ENCODE measurements at regions not wholly inside any gene's neighbourhood (a gene's known extent, or its start where the extent isn't known, plus 50 kb on each side); places are given as distances from the start of the nearest gene placed in this dataset.

DNA sequence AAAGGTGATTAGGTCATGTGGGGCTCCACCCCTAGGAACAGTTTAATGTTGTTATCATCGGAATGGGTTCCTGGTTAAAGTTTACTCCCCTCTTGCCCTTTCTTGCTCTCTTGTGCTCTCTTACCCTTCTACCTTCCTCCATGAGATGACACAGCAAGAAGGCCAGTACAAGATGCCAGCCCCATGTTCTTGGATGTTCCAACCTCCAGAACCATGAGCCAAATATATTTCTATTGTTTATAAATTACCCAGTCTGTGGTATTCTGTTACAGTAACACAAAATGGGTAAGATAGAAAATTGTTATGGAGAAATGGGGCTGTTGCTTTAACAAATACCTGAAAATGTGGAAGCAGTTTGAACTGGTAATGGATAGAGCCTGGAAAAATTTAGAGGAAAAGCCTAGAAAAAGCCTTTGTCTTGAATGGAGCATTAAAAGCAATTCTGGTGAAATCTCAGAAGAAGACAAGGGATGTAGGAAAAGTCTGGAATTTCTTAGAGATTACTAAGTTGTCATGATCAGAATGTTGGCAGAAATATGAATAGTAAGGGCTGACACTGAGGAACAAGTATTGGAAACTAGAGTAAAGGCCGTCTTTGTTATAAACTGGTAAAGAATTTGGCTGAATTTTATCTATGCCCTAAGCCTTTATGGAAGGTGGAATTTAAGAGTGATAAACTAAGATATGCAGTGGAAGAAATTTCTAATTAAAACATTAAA, 53.5 kb upstream of the TSC22D1 start:
- no peak overlapping the region for H4K91ac ChIP-seq (replicated peaks; ENCODE audit: insufficient read length, low read length)
- H4K5ac ChIP-seq (ENCODE audit: insufficient read length, low read depth, low read length), result no peak overlapping the region
- H3K27me3 ChIP-seq (replicated peaks in 1 of 4; ENCODE audit: control insufficient read depth in 3 of 4, extremely low read depth in 1 of 4, insufficient read depth in 3 of 4, low read length in 3 of 4), result no peaks in the 10 kb centered on the region
- no peaks in the 10 kb centered on the region for H3K36me3 ChIP-seq (ENCODE audit: control insufficient read depth in 2 of 4, insufficient read depth in 4 of 4, low read length in 3 of 4)
- no peak for FAIRE-seq
- H2AK5ac ChIP-seq (ENCODE audit: low read depth, low read length), result no peak overlapping the region
- no peak overlapping the region for H3K4ac ChIP-seq (replicated peaks; ENCODE audit: insufficient read length, low read depth, low read length)
- no peak overlapping the region for H3K27ac ChIP-seq (ENCODE audit: low read depth, low read length)
- H2AFZ ChIP-seq (ENCODE audit: low read length), result no peak overlapping the region
- H3K4me2 ChIP-seq (ENCODE audit: insufficient read depth in 1 of 2, low read depth in 2 of 2, low read length in 2 of 2), result no peak overlapping the region
- no peak overlapping the region for H2BK20ac ChIP-seq (ENCODE audit: low read length)
- 86% methylated on average over 2 of the region's 2 CpGs; no CpG with 5 or more reads in 1 of the 2 experiments for WGBS, 2 experiments (ENCODE audit: extremely low coverage in 1 of 2, insufficient coverage in 1 of 2, insufficient read length in 1 of 2, insufficient replicate concordance in 2 of 2, low coverage in 1 of 2, low lambda C conversion rate in 2 of 2, missing lambda C conversion rate in 1 of 2)
- CTCF ChIA-PET (ENCODE audit: partially characterized antibody), result no interaction called here
- H3K23me2 ChIP-seq (ENCODE audit: low read depth, low read length), result no peaks in the 10 kb centered on the region
- no peaks in the 10 kb centered on the region for H4K20me1 ChIP-seq (replicated peaks in 1 of 2; ENCODE audit: control insufficient read depth in 1 of 2, insufficient read depth in 2 of 2, low read length in 2 of 2)
- H3K18ac ChIP-seq (ENCODE audit: extremely low read depth, low read length), result no peak overlapping the region
- H2BK5ac ChIP-seq (ENCODE audit: low read depth, low read length), result no peak overlapping the region
- DNase-seq (ENCODE audit: low read depth in 1 of 2, low spot score in 2 of 2), result no peak
- H3K9ac ChIP-seq (replicated peaks in 1 of 4; ENCODE audit: extremely low read depth in 1 of 4, low read depth in 3 of 4, low read length in 3 of 4), result no peak overlapping the region
- no peak overlapping the region for H4K8ac ChIP-seq (ENCODE audit: extremely low read depth, insufficient read depth, low read length)
- POLR2A ChIA-PET (ENCODE audit: partially characterized antibody), result no interaction called here
- no peaks in the 10 kb centered on the region for H3K79me1 ChIP-seq (ENCODE audit: low read depth, low read length)
- no peak overlapping the region for H3K56ac ChIP-seq (replicated peaks; ENCODE audit: insufficient read length, low read depth, low read length)
- no peaks in the 10 kb centered on the region for H3K4me1 ChIP-seq (replicated peaks in 1 of 4; ENCODE audit: control insufficient read depth in 3 of 4, insufficient read depth in 4 of 4, low read length in 3 of 4)
- H2BK120ac ChIP-seq (replicated peaks; ENCODE audit: low read depth, low read length), result no peak overlapping the region
- no peaks in the 10 kb centered on the region for H3K9me3 ChIP-seq (ENCODE audit: insufficient read depth in 2 of 2, low read depth in 1 of 2, low read length in 1 of 2)
- no peak overlapping the region for H3K14ac ChIP-seq (ENCODE audit: insufficient read length)
- H2BK12ac ChIP-seq (ENCODE audit: low read depth, low read length), result no peak overlapping the region
- no peaks in the 10 kb centered on the region for H3K79me2 ChIP-seq (ENCODE audit: control insufficient read depth in 1 of 2, insufficient read depth in 2 of 2, low read length in 2 of 2)
- no peak overlapping the region for H2BK15ac ChIP-seq (ENCODE audit: low read length)
- no peak overlapping the region for H3K4me3 ChIP-seq (ENCODE audit: extremely low read depth in 1 of 4, insufficient read depth in 2 of 4, low read depth in 3 of 4, low read length in 4 of 4)
- no peak overlapping the region for H3K23ac ChIP-seq (ENCODE audit: insufficient read length)
- TF ChIP-seq TEAD4 (IDR thresholded peaks at IDR 0.05; ENCODE audit: low read depth, low read length) (no peak), GABPA (IDR thresholded peaks at IDR 0.05; ENCODE audit: borderline replicate concordance, insufficient read depth, low read length) (no peak), RFX5 (IDR thresholded peaks at IDR 0.05; ENCODE audit: borderline replicate concordance, low read depth, low read length) (no peak), ASH2L (IDR thresholded peaks at IDR 0.05; ENCODE audit: low read length) (no peak), SUZ12 (IDR thresholded peaks at IDR 0.05; ENCODE audit: low read length) (no peak)
- TF ChIP-seq, protein P1, sequence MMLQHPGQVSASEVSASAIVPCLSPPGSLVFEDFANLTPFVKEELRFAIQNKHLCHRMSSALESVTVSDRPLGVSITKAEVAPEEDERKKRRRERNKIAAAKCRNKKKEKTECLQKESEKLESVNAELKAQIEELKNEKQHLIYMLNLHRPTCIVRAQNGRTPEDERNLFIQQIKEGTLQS (IDR thresholded peaks at IDR 0.05; ENCODE audit: insufficient read depth, low read depth, low read length), result no peak
- TF ChIP-seq, protein P2, sequence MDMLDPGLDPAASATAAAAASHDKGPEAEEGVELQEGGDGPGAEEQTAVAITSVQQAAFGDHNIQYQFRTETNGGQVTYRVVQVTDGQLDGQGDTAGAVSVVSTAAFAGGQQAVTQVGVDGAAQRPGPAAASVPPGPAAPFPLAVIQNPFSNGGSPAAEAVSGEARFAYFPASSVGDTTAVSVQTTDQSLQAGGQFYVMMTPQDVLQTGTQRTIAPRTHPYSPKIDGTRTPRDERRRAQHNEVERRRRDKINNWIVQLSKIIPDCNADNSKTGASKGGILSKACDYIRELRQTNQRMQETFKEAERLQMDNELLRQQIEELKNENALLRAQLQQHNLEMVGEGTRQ (IDR thresholded peaks at IDR 0.05; ENCODE audit: low read length), result no peak
- TF ChIP-seq, protein P3, sequence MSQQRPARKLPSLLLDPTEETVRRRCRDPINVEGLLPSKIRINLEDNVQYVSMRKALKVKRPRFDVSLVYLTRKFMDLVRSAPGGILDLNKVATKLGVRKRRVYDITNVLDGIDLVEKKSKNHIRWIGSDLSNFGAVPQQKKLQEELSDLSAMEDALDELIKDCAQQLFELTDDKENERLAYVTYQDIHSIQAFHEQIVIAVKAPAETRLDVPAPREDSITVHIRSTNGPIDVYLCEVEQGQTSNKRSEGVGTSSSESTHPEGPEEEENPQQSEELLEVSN (IDR thresholded peaks at IDR 0.05), result no peak
- TF ChIP-seq, protein P4, sequence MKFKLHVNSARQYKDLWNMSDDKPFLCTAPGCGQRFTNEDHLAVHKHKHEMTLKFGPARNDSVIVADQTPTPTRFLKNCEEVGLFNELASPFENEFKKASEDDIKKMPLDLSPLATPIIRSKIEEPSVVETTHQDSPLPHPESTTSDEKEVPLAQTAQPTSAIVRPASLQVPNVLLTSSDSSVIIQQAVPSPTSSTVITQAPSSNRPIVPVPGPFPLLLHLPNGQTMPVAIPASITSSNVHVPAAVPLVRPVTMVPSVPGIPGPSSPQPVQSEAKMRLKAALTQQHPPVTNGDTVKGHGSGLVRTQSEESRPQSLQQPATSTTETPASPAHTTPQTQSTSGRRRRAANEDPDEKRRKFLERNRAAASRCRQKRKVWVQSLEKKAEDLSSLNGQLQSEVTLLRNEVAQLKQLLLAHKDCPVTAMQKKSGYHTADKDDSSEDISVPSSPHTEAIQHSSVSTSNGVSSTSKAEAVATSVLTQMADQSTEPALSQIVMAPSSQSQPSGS (IDR thresholded peaks at IDR 0.05; ENCODE audit: low read length), result no peak
